NCI-H526 treated with DMSO at 0.1 percent for 48 hours (cell line): ENCODE measurements at regions not wholly inside any gene's neighbourhood (a gene's known extent, or its start where the extent isn't known, plus 50 kb on each side); places are given as distances from the start of the nearest gene placed in this dataset.
"Not testable (repeated sequence)": the region's sequence is repeated elsewhere in the genome, so short reads cannot be mapped to it uniquely, and the experiment has no call there.

ENCODE experiments used
- DNase-seq: peaks from one replicate; lab custom pipeline; 2025; lab: John Stamatoyannopoulos, UW

DNA sequence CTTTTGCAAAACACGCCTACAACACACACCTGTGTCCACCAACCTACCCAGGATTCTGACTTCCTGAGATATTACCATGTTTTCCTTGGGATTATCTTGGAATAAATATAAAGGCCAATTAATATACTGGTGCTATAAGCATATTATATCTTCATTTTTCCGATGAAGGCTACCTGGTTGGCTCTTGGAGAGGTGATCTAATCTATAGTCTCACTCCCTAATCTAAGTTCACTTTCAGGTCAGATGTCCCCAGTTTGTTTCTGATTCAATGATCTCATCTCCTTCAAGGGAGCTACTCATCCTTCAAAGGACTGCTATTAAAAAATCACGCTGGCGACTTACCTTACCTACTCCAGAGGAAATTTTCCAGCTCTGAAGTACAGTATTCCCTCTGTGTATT, 517.5 kb downstream of the KLF5 start:
- no peak for DNase-seq

DNA sequence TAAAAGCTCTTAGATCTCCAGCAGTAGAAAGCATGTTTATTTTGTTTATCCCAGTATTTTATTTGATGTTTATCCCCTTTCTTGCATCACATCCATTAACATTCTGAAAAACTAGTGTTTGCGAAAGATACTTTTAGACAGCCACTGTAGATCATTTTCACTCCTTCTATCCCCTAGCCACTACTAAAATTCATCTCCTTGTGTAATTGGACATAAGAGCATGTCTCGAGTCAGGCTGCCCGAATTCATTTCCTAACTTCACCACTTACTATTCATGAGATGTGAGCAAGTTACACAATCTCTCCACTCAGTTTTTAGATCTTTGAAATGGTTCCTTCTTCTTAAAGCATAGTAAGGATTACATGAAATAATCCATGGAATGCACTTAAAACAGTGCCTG, 514.0 kb downstream of the KLF5 start:
- DNase-seq = no peak

DNA sequence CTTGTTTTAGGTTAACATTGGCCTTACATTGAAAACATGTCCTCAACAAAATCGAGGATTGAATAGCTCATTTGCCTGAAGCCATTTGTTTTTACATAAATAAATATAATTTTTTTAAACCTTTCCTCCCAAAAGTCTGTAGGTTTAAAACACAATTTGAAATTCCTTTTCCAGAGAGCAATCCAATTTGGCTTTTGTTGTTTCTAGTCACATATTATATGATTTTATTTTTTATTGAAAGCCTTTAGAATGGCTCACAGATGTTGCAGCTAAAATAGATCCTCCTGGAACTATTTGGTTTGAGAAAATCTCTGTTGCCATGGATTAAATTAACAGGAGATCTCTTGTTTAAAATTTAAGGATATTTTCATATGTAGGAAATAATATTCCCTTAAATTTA, 512.6 kb downstream of the KLF5 start:
- DNase-seq = no peak

- no peak for DNase-seq
Measured at GRCh38 chr13:73556902-73557301, 498.1 kb downstream of the KLF5 start.

DNA sequence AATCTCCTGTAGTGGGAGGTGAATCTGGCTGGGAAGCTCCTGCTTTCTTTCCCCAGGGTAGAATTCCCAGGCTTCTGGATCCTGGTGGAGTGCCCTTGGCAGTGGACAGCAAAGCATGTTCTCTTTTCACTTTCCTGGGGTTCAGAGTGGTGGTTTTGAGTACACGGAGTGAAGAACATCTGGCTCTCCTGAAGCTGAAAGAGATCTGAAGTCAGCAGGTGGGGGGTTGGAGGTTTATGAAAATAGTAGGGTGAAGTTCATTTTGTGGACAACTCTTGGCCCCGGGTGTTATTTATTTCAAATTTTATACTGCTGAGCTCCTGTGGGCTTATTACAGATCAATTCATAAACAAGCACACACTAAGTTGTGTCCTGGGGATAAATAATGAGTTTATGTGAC, 497.3 kb downstream of the KLF5 start:
- DNase-seq = no peak

DNA sequence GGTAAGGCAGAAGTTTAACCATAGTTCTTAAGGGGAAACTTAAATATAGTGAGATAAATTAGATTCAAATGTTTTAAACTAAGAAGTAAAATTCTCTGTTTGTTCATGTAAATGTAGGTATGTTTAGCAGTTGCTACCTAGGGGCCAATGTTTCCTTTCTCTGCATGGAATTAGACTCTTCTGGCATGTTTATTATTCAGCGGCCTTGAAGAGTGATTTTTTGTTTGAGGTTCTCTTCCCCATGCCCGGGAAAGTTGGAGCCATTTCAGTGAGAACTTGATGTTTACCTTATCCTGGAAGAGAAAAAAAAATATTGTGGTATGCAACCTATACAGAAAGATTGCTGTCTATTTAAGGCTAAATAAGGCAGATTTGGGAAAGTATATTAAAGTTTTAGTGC, 492.9 kb downstream of the KLF5 start:
- DNase-seq = peak; percentile 11

- DNase-seq = no peak
Measured at GRCh38 chr13:73549717-73550116, 490.9 kb downstream of the KLF5 start.

- no peak for DNase-seq
Measured at GRCh38 chr13:73548449-73548848, 489.6 kb downstream of the KLF5 start.

DNA sequence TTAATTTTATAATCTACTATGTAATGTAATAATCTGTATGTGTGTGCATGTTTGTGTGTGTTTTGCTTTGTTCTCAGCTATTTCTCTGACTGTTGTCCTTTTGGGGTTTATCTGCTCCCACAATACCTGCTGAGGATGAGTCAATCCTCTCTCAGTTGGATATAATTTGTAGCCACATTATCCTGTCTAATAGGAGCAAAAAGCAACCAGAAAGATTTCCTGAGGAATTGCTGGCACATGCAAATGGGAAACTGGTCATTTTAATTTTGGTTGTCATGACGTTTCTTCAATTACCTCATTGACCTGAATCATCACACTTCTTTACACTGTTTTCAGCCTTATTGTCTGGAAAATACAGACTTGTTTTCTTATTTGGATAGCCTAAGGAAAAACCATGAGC, 488.4 kb downstream of the KLF5 start:
- no peak for DNase-seq

GRCh38 chr13:73544175-73544574, 485.4 kb downstream of the KLF5 start:
- DNase-seq = no peak

DNA sequence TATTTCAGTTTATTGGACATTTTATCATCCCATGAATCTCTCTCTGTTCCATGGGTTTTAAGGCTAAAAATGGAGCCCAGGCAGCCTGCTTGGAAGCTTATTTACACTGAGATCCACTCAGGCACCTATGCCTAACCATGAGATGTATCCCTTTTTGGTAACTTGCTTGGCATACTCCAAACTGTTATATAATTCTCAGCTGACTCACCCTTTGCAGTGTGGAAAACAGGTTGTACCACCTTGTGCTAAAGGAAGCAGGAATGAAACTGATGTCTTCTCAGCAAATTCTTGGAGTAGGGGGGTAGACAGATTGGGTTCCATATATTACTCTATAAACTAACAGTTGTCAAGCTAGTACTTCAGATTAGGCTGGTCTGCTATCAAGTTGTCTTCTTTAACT, 483.6 kb downstream of the KLF5 start:
- DNase-seq = no peak

DNA sequence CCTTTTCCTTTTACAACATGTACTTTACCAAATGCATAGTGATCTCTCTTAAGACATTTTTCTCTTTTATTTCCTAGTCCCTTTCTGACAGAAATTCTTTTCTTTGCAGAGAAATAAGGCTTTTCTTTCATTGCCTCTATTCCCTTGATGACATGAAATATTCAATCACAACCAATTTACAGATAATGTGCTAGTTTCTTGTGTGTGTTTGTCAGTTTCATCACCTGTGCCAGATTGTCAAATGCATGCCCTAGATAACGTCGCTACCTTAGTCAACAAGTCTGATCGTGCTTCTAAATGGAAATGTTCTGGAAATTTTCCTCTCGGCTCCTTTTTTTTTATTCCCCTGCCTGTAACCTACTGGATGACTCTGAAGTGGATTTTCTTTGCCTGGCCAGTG, 478.1 kb downstream of the KLF5 start:
- DNase-seq = no peak

DNA sequence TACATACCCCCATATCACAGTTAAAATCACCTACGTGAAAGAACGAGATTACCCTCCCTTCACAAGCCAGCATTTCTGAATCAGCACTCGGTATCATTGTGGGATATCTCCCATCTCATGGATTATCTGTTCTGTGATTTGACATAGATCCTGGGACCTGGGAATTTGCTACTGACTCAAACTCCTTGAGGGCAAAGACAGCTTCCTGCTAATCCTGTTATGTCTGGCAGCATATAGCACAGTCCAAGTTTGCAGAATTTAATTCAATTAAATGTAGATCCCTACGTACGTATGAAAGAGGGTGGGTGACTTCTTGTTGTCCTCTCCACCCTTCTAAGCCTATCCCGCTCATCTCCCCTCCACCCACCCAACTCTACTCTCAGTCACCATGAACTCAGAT, 476.5 kb downstream of the KLF5 start:
- DNase-seq = no peak

- no peak for DNase-seq
Measured at GRCh38 chr13:73532987-73533510, 474.2 kb downstream of the KLF5 start.

DNA sequence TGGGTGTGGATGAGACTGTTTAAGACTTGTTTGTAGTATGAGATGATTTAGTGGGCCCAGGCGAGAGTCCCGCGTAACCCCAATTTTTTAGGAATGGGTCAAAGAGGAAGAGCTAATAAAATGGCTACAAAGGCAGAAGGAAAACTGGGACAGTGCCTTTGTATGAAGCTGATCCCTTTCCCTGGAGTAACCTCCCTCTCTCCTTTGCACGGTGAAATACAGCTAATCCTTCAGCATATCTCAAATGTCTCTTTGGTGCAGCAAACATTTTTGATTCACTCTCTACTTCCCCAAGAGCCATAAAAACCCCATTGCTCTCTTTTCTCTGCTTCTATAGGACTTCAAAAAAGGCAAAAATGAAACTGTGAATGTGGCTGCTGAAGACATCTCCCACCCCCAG, 473.8 kb downstream of the KLF5 start:
- no peak for DNase-seq

GRCh38 chr13:73531014-73531413, 472.2 kb downstream of the KLF5 start:
- no peak for DNase-seq

DNA sequence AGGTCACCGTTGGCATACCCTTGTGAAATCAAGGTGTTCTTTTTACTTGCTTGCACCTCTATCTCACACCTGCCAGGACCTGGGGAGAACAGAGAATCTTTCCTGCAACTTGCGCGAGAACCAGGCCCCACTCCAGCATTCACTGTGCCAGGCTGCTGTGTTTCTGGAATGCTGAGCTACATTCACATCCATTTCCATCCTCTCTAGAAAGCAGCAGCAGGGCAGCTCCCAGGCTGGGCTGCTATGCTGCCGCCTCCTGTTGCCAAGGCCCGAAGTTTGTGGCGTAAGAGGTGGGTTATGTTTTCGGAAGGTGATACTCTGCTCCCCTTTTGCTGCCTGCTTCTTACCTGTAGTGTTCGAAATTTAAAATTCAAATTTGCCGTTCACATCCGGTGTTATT, 464.1 kb downstream of the KLF5 start:
- no peak for DNase-seq

GRCh38 chr13:73521985-73522524, 463.2 kb downstream of the KLF5 start:
- no peak for DNase-seq

DNA sequence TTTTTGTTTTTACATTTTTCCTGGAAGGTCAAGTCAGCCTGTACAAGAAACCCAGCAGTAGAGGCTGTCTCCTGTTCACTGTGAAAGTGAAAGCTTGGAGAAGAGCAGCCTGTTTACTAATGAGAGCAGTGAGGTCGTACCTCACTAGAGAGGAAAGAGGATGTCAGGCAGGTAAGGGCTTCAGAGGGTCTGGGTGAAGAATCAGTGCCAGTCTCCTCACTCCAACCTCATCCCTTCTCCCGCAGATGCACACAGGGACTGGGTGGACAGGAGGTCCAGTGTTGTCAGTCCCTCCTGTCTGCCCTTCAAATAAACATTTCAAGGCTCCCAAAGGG, 462.5 kb downstream of the KLF5 start:
- DNase-seq = no peak

GRCh38 chr13:73520566-73521289, 461.9 kb downstream of the KLF5 start:
- DNase-seq = no peak

GRCh38 chr13:73520135-73520534, 461.3 kb downstream of the KLF5 start:
- not testable (repeated sequence) for DNase-seq

GRCh38 chr13:73519396-73520116, 460.8 kb downstream of the KLF5 start:
- DNase-seq = no peak

DNA sequence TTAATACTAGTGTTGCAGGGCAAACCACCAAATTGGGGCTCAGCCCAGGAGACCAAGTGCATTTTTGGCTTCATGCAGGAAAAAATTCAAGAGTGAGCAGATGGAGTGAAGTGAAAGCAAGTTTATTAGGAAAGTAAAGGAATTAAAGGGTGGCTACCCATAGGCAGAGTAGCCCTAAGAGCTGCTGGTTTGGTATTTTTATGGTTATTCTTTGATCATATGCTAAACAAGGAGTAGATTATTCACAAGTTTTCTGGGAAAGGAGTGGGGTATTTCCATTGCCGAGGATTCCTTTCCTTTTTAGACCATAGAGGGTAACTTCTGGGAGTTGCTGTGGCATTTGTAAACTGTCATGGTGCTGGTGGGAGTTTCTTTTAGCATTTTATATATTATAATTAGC, 459.0 kb downstream of the KLF5 start:
- no peak for DNase-seq
